ENCODE measurements at regions not wholly inside any gene's neighbourhood (a gene's known extent, or its start where the extent isn't known, plus 50 kb on each side); places are given as distances from the start of the nearest gene placed in this dataset.
"Not testable (repeated sequence)": the region's sequence is repeated elsewhere in the genome, so short reads cannot be mapped to it uniquely, and the experiment has no call there.

GRCh38 chr2:137886083-137886831 is 78.0 kb upstream of the HNMT start:
- no peak for DNase-seq (ENCODE audit: low read depth in 2 of 2)

GRCh38 chr2:137888845-137889244 is 75.4 kb upstream of the HNMT start:
- no peak for DNase-seq (ENCODE audit: low read depth in 2 of 2)

- DNase-seq (ENCODE audit: low read depth in 2 of 2) = no peak
Measured at GRCh38 chr2:137892739-137893138, 71.5 kb upstream of the HNMT start.

GRCh38 chr2:137893145-137893544 is 71.1 kb upstream of the HNMT start:
- no peak for DNase-seq (ENCODE audit: low read depth in 2 of 2)

- DNase-seq (ENCODE audit: low read depth in 2 of 2) = no peak
Measured at GRCh38 chr2:137896467-137896866, 67.8 kb upstream of the HNMT start.

GRCh38 chr2:137897082-137897481 is 67.2 kb upstream of the HNMT start:
- no peak for DNase-seq (ENCODE audit: low read depth in 2 of 2)

- no peak for DNase-seq (ENCODE audit: low read depth in 2 of 2)
Measured at GRCh38 chr2:137900421-137901141, 63.7 kb upstream of the HNMT start.

- DNase-seq (ENCODE audit: low read depth in 2 of 2) = no peak
Measured at GRCh38 chr2:137910641-137911040, 53.6 kb upstream of the HNMT start.

GRCh38 chr2:137912371-137912770 is 51.9 kb upstream of the HNMT start:
- no peak for DNase-seq (ENCODE audit: low read depth in 2 of 2)

GRCh38 chr2:137913169-137913568 is 51.1 kb upstream of the HNMT start:
- DNase-seq (ENCODE audit: low read depth in 2 of 2) = no peak

- DNase-seq (ENCODE audit: low read depth in 2 of 2) = not testable (repeated sequence)
Measured at GRCh38 chr2:137913648-137914047, 50.6 kb upstream of the HNMT start.
